ENCODE measurements at regions not wholly inside any gene's neighbourhood (a gene's known extent, or its start where the extent isn't known, plus 50 kb on each side); places are given as distances from the start of the nearest gene placed in this dataset.
"Not testable (repeated sequence)": the region's sequence is repeated elsewhere in the genome, so short reads cannot be mapped to it uniquely, and the experiment has no call there.

DNA sequence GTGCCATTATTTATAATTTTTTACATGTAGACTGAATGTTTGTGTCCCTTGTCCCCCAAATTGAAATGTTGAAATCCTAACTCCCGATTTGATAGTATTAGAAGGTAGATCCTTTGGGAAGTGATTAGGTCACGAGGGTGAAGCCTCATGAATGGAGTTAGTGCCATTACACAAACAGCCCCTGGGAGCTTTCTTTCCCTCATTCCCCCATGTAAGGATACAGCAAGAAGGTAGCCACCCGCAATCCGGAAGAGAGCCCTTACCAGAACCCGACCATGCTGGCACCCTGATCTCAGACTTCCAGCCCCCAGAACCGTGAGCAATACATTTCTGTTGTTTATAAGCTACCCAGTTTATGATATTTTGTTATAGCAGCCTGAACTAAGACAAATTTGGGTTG is 143.2 kb downstream of the NPIPB5 start:
- Histone ChIP-seq H3K36me3 (ENCODE audit: control insufficient read depth, insufficient read depth, low read length) (no peaks in the 10 kb centered on the region), H3K27me3 (replicated peaks; ENCODE audit: control insufficient read depth, insufficient read depth, low read length) (no peaks in the 10 kb centered on the region), H3K4me1 (no peaks in the 10 kb centered on the region), H3K4me3 (ENCODE audit: low read depth, low read length) (no peak overlapping the region), H3K9me3 (no peaks in the 10 kb centered on the region)
- POLR2A ChIA-PET: no interaction called here
- no peaks in the 10 kb centered on the region for H3K4me1 Mint-ChIP-seq (ENCODE audit: low read depth, unreplicated experiment)
- H3K9me3 Mint-ChIP-seq (ENCODE audit: unreplicated experiment): no peaks in the 10 kb centered on the region
- H3K4me3 Mint-ChIP-seq (ENCODE audit: unreplicated experiment): no peak overlapping the region
- no TSS peak for BruUV-seq (replicated peaks)
- intact Hi-C loops (cut with micrococcal nuclease; ENCODE audit: unreplicated experiment): no loop called here
- H3K36me3 Mint-ChIP-seq (ENCODE audit: insufficient read depth, unreplicated experiment): no peaks in the 10 kb centered on the region
- TF ChIP-seq CTCF (IDR thresholded peaks at IDR 0.05; ENCODE audit: insufficient read depth in 1 of 2, low read depth in 1 of 2, low read length in 1 of 2, severe bottlenecking in 1 of 2, unreplicated experiment in 1 of 2): no peak
- DNase-seq: no peak
- peaks cover 10% of the 10 kb centered on the region for H3K27me3 Mint-ChIP-seq (ENCODE audit: insufficient read depth, unreplicated experiment)
- CTCF ChIA-PET: no interaction called here
- no peak overlapping the region for H3K27ac Mint-ChIP-seq (ENCODE audit: unreplicated experiment)

DNA sequence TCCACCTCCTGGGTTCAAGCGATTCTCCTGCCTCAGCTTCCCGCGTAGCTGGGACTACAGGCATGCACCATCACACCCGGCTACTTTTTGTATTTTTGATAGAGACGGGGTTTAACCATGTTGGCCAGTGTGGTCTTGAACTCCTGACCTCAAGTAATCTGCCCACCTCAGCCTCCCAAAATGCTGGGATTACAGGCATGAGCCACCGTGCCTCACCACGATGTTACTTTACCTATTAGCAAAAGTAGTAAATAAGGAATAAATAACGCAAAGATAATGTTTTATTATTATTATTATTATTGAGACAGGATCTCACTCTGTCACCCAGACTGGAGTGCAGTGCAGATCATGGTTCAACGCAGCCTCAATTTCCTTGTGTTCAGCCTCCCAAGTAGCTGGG is 145.9 kb downstream of the NPIPB5 start:
- H3K4me3 ChIP-seq (ENCODE audit: low read depth, low read length); H3K36me3 ChIP-seq (ENCODE audit: control insufficient read depth, insufficient read depth, low read length); H3K4me3 Mint-ChIP-seq (ENCODE audit: unreplicated experiment); intact Hi-C loops (cut with micrococcal nuclease; ENCODE audit: unreplicated experiment); H3K4me1 Mint-ChIP-seq (ENCODE audit: low read depth, unreplicated experiment); CTCF ChIA-PET; BruUV-seq (replicated peaks); H3K27me3 Mint-ChIP-seq (ENCODE audit: insufficient read depth, unreplicated experiment); H3K9me3 Mint-ChIP-seq (ENCODE audit: unreplicated experiment); H3K27me3 ChIP-seq (replicated peaks; ENCODE audit: control insufficient read depth, insufficient read depth, low read length); H3K4me1 ChIP-seq; POLR2A ChIA-PET; H3K9me3 ChIP-seq; DNase-seq; H3K36me3 Mint-ChIP-seq (ENCODE audit: insufficient read depth, unreplicated experiment); H3K27ac Mint-ChIP-seq (ENCODE audit: unreplicated experiment): not testable (repeated sequence)

DNA sequence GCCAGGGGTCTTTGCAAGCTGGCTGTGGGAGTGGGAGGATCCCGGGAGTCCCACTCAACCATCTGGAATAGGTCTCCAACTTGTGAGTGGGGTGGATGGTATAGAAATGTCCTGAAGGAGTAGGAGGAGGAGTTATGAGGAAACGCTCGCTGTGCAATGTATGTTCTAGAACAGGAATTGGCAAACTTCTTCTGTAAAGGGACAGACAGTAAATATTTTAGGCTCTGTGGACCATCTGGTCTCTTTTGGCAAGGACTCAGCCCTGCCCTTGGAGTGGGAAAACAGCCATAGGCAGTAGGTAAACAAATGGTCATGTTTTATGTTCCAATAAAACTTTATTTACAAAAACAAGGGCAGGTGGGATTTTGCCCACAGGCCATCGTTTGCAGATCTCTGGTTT is 149.2 kb downstream of the NPIPB5 start:
- H3K4me3 ChIP-seq (ENCODE audit: low read depth, low read length): no peak overlapping the region
- no peak overlapping the region for H3K27ac Mint-ChIP-seq (ENCODE audit: unreplicated experiment)
- no peaks in the 10 kb centered on the region for H3K36me3 ChIP-seq (ENCODE audit: control insufficient read depth, insufficient read depth, low read length)
- no peak overlapping the region for H3K4me3 Mint-ChIP-seq (ENCODE audit: unreplicated experiment)
- peaks cover 2% of the 10 kb centered on the region for H3K27me3 Mint-ChIP-seq (ENCODE audit: insufficient read depth, unreplicated experiment)
- intact Hi-C loops (cut with micrococcal nuclease; ENCODE audit: unreplicated experiment): no loop called here
- 0 out of 2 replicates have a peak, but pooled peaks cover 1% of the 10 kb centered on the region for H3K27me3 ChIP-seq (replicated peaks; ENCODE audit: control insufficient read depth, insufficient read depth, low read length)
- H3K4me1 Mint-ChIP-seq (ENCODE audit: low read depth, unreplicated experiment): no peaks in the 10 kb centered on the region
- H3K4me1 ChIP-seq: no peaks in the 10 kb centered on the region
- peaks cover 8% of the 10 kb centered on the region; the same call in 1 of the 2 replicates for H3K9me3 ChIP-seq
- no peak for TF ChIP-seq CTCF (IDR thresholded peaks at IDR 0.05; ENCODE audit: insufficient read depth in 1 of 2, low read depth in 1 of 2, low read length in 1 of 2, severe bottlenecking in 1 of 2, unreplicated experiment in 1 of 2)
- DNase-seq: no peak
- no peaks in the 10 kb centered on the region for H3K9me3 Mint-ChIP-seq (ENCODE audit: unreplicated experiment)
- ChIA-PET CTCF (no interaction called here), POLR2A (no interaction called here)
- no TSS peak for BruUV-seq (replicated peaks)
- no peaks in the 10 kb centered on the region for H3K36me3 Mint-ChIP-seq (ENCODE audit: insufficient read depth, unreplicated experiment)

Measured in Caco-2 (cell line).